HT-29 (cell line): ENCODE measurements at regions not wholly inside any gene's neighbourhood (a gene's known extent, or its start where the extent isn't known, plus 50 kb on each side); places are given as distances from the start of the nearest gene placed in this dataset. TPM values are rescaled to one million over a fixed set of nuclear protein-coding genes. Genes with fewer than 3 reads are reported as not detected.

ENCODE experiments used
- small RNA-seq: library from RNA; depleted of rRNA; stranded (forward); fragments of <200 nt; gene quantifications from one replicate; pipeline ENCODE3, GENCODE V24; 2014

Small RNAs in the stretch of these regions (small RNA-seq; reads per million reads assigned to genes)
- not detected for gene AC096577.2
- gene RNU6-351P, result not detected
